ENCODE measurements at regions not wholly inside any gene's neighbourhood (a gene's known extent, or its start where the extent isn't known, plus 50 kb on each side); places are given as distances from the start of the nearest gene placed in this dataset.

- peak; percentile 15 to 66 for DNase-seq
- Histone ChIP-seq H3K4me3 (ENCODE audit: low read depth, low read length) (no peak overlapping the region), H3K23ac (ENCODE audit: low read length) (no peak overlapping the region), H3K18ac (ENCODE audit: low read length) (no peak overlapping the region), H2AK5ac (ENCODE audit: low read length) (no peak overlapping the region), H3K4ac (ENCODE audit: low read depth, low read length) (no peak overlapping the region), H3K9ac (ENCODE audit: low read length) (no peak overlapping the region), H3K14ac (ENCODE audit: low read length) (no peak overlapping the region), H3K9me3 (ENCODE audit: insufficient read depth, low read depth, low read length) (no peaks in the 10 kb centered on the region), H3K79me2 (ENCODE audit: control insufficient read depth, insufficient read depth, low read length, poor library complexity) (no peaks in the 10 kb centered on the region), H3K4me1 (ENCODE audit: control insufficient read depth in 1 of 2, insufficient read depth in 2 of 2, low read length in 2 of 2) (no peaks in the 10 kb centered on the region), H4K8ac (ENCODE audit: low read depth, low read length) (no peak overlapping the region), H2BK12ac (ENCODE audit: low read length) (no peak overlapping the region), H4K91ac (ENCODE audit: low read depth, low read length) (no peak overlapping the region), H3K27ac (ENCODE audit: low read depth, low read length) (no peak overlapping the region), H3K4me2 (ENCODE audit: low read length) (no peak overlapping the region), H2BK5ac (ENCODE audit: low read depth, low read length, poor library complexity) (no peak overlapping the region), H2BK120ac (ENCODE audit: insufficient read depth, low read length, poor library complexity) (no peak overlapping the region), H2AFZ (ENCODE audit: insufficient read depth, low read length, poor library complexity) (no peak overlapping the region), H4K12ac (ENCODE audit: low read depth, low read length) (no peak overlapping the region), H3K36me3 (ENCODE audit: control insufficient read depth in 1 of 2, insufficient read depth in 2 of 2, low read length in 2 of 2) (no peaks in the 10 kb centered on the region), H3K27me3 (ENCODE audit: insufficient read depth, low read length) (no peaks in the 10 kb centered on the region), H3K79me1 (ENCODE audit: low read length) (no peaks in the 10 kb centered on the region)
- no CpG with 5 or more reads among the region's 4 CpGs for WGBS (ENCODE audit: extremely low coverage, insufficient coverage, insufficient read length)
Measured at GRCh38 chr20:60262967-60263603, 304.9 kb downstream of the CDH26 start.

DNA sequence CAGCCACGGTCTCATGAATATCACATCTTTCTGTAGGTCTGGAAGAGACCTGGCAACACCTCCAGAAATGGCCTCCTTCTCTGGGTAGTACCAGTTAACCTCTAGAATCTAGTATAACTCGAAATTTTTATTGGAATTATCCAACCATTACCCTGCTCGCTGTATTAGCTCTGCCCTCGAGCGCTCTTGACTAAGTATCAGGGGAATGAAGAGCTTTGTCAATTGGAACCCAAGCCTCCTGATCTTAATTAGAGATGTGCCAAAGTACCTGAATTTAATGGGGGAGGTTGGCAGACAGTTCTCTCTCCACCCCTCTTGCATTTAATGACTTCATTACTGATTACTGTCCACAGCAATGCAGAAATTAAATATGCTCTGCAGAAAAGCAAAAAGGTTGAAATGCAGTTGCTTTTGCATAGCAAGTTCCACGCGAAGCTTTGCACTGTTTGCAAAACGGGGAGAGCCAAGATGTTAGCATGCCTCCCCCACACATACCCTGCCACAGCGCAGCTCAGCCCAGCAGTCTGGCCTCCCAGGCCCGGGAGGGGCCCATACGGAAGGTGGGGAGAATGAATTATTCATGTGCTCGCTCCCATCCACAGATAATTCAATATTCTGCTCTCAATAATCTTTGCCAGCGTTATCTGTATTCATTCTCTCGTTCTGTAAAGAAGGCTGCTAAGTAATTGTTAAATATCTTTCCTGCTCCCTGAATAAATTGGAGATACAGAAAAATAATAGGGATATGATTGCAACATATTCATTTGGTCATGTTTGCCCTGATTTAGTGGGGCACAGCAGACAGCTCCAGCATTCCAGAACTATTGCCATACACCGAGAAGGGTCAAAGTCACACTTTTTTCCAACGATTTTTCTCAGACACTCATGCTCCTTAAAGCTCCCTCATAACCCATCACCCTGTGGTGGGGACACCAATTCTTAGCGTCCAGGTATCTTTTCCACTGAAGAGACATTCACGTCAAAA is 305.8 kb downstream of the CDH26 start:
- no peak overlapping the region for H2BK5ac ChIP-seq (ENCODE audit: low read depth, low read length, poor library complexity)
- no peak overlapping the region for H4K12ac ChIP-seq (ENCODE audit: low read depth, low read length)
- no peaks in the 10 kb centered on the region for H3K36me3 ChIP-seq (ENCODE audit: control insufficient read depth in 1 of 2, insufficient read depth in 2 of 2, low read length in 2 of 2)
- no peaks in the 10 kb centered on the region for H3K27me3 ChIP-seq (ENCODE audit: insufficient read depth, low read length)
- H3K23ac ChIP-seq (ENCODE audit: low read length) = no peak overlapping the region
- no peak overlapping the region for H3K4me2 ChIP-seq (ENCODE audit: low read length)
- no peak overlapping the region for H3K18ac ChIP-seq (ENCODE audit: low read length)
- H2AFZ ChIP-seq (ENCODE audit: insufficient read depth, low read length, poor library complexity) = no peak overlapping the region
- no peaks in the 10 kb centered on the region for H3K4me1 ChIP-seq (ENCODE audit: control insufficient read depth in 1 of 2, insufficient read depth in 2 of 2, low read length in 2 of 2)
- no CpG with 5 or more reads among the region's 18 CpGs for WGBS (ENCODE audit: extremely low coverage, insufficient coverage, insufficient read length)
- H3K4ac ChIP-seq (ENCODE audit: low read depth, low read length) = no peak overlapping the region
- no peak overlapping the region for H3K4me3 ChIP-seq (ENCODE audit: low read depth, low read length)
- H4K8ac ChIP-seq (ENCODE audit: low read depth, low read length) = no peak overlapping the region
- no peak overlapping the region for H4K91ac ChIP-seq (ENCODE audit: low read depth, low read length)
- no peak overlapping the region for H3K14ac ChIP-seq (ENCODE audit: low read length)
- H3K9me3 ChIP-seq (ENCODE audit: insufficient read depth, low read depth, low read length) = peaks cover 3% of the 10 kb centered on the region
- H2BK120ac ChIP-seq (ENCODE audit: insufficient read depth, low read length, poor library complexity) = no peak overlapping the region
- H2AK5ac ChIP-seq (ENCODE audit: low read length) = no peak overlapping the region
- no peaks in the 10 kb centered on the region for H3K79me1 ChIP-seq (ENCODE audit: low read length)
- H2BK12ac ChIP-seq (ENCODE audit: low read length) = no peak overlapping the region
- H3K9ac ChIP-seq (ENCODE audit: low read length) = no peak overlapping the region
- no peak overlapping the region for H3K27ac ChIP-seq (ENCODE audit: low read depth, low read length)
- no peak for DNase-seq
- no peaks in the 10 kb centered on the region for H3K79me2 ChIP-seq (ENCODE audit: control insufficient read depth, insufficient read depth, low read length, poor library complexity)

DNA sequence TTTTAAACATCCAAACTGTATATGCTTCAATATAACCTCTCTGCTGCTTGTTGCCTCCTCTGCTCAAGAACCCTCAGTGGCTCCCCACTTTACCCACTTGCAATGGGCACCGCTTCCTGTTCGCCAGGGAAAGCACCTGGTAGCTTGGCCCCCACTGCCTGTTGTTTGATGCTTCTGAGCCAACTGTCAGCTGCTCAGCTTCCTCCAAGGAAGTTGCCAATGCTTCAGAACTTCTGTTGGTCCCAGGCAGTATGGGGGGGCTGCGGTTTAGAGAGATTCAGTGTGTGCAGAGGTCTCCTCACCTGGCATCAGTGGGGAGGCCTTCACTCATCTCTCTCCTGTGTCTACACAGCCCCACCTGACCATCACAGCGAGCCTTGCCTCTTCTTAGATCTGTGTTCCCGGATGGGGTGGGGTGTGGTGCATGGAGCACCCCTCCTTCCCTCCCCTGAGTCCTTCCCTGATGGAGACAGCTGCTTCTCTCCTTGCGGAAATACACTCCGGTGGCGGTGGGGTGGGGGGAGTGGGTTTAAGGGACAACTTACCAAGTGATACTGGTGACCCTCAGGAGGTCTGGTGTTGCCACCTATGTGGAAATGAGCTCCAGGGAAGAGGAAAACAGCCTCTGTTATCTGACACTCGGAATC is 308.1 kb downstream of the CDH26 start:
- H3K18ac ChIP-seq (ENCODE audit: low read length) = no peak overlapping the region
- H3K4me1 ChIP-seq (ENCODE audit: control insufficient read depth in 1 of 2, insufficient read depth in 2 of 2, low read length in 2 of 2) = no peaks in the 10 kb centered on the region
- no peak overlapping the region for H2AFZ ChIP-seq (ENCODE audit: insufficient read depth, low read length, poor library complexity)
- no CpG with 5 or more reads among the region's 9 CpGs for WGBS (ENCODE audit: extremely low coverage, insufficient coverage, insufficient read length)
- H4K91ac ChIP-seq (ENCODE audit: low read depth, low read length) = no peak overlapping the region
- no peak overlapping the region for H3K4me3 ChIP-seq (ENCODE audit: low read depth, low read length)
- H3K4me2 ChIP-seq (ENCODE audit: low read length) = no peak overlapping the region
- H2BK5ac ChIP-seq (ENCODE audit: low read depth, low read length, poor library complexity) = no peak overlapping the region
- no peak for DNase-seq
- H2AK5ac ChIP-seq (ENCODE audit: low read length) = no peak overlapping the region
- H4K8ac ChIP-seq (ENCODE audit: low read depth, low read length) = no peak overlapping the region
- no peak overlapping the region for H2BK12ac ChIP-seq (ENCODE audit: low read length)
- no peak overlapping the region for H3K4ac ChIP-seq (ENCODE audit: low read depth, low read length)
- no peak overlapping the region for H2BK120ac ChIP-seq (ENCODE audit: insufficient read depth, low read length, poor library complexity)
- no peak overlapping the region for H4K12ac ChIP-seq (ENCODE audit: low read depth, low read length)
- no peak overlapping the region for H3K14ac ChIP-seq (ENCODE audit: low read length)
- H3K27me3 ChIP-seq (ENCODE audit: insufficient read depth, low read length) = no peaks in the 10 kb centered on the region
- no peaks in the 10 kb centered on the region for H3K36me3 ChIP-seq (ENCODE audit: control insufficient read depth in 1 of 2, insufficient read depth in 2 of 2, low read length in 2 of 2)
- no peak overlapping the region for H3K23ac ChIP-seq (ENCODE audit: low read length)
- peaks cover 3% of the 10 kb centered on the region for H3K9me3 ChIP-seq (ENCODE audit: insufficient read depth, low read depth, low read length)
- H3K9ac ChIP-seq (ENCODE audit: low read length) = no peak overlapping the region
- H3K27ac ChIP-seq (ENCODE audit: low read depth, low read length) = no peak overlapping the region
- H3K79me1 ChIP-seq (ENCODE audit: low read length) = no peaks in the 10 kb centered on the region
- no peaks in the 10 kb centered on the region for H3K79me2 ChIP-seq (ENCODE audit: control insufficient read depth, insufficient read depth, low read length, poor library complexity)

DNA sequence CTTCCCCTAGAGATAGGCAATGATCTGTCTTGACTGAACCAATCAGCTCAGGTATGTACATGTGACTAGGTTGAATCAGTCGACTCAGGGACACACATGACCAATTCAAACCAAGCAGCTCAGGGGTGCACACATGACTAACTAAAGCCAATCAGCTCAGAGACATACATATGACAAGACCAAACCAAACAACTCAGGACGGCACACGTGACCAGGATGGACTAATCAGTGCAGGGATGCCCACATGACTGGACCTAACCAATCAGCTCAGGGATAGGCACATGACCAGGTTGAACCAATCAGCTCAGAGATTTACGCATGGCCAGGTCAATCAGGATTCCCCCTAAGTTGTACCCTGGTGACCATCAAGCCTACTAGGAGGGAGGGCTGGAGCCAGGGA is 310.3 kb downstream of the CDH26 start:
- no peak overlapping the region for H3K18ac ChIP-seq (ENCODE audit: low read length)
- H3K4me1 ChIP-seq (ENCODE audit: control insufficient read depth in 1 of 2, insufficient read depth in 2 of 2, low read length in 2 of 2) = no peaks in the 10 kb centered on the region
- no peak overlapping the region for H3K14ac ChIP-seq (ENCODE audit: low read length)
- H3K9me3 ChIP-seq (ENCODE audit: insufficient read depth, low read depth, low read length) = peaks cover 3% of the 10 kb centered on the region
- H4K8ac ChIP-seq (ENCODE audit: low read depth, low read length) = no peak overlapping the region
- H2BK5ac ChIP-seq (ENCODE audit: low read depth, low read length, poor library complexity) = no peak overlapping the region
- WGBS (ENCODE audit: extremely low coverage, insufficient coverage, insufficient read length) = no CpG with 5 or more reads among the region's 4 CpGs
- no peaks in the 10 kb centered on the region for H3K27me3 ChIP-seq (ENCODE audit: insufficient read depth, low read length)
- H4K12ac ChIP-seq (ENCODE audit: low read depth, low read length) = no peak overlapping the region
- no peaks in the 10 kb centered on the region for H3K36me3 ChIP-seq (ENCODE audit: control insufficient read depth in 1 of 2, insufficient read depth in 2 of 2, low read length in 2 of 2)
- H3K79me2 ChIP-seq (ENCODE audit: control insufficient read depth, insufficient read depth, low read length, poor library complexity) = no peaks in the 10 kb centered on the region
- no peak for DNase-seq
- H3K4me2 ChIP-seq (ENCODE audit: low read length) = no peak overlapping the region
- no peak overlapping the region for H2BK120ac ChIP-seq (ENCODE audit: insufficient read depth, low read length, poor library complexity)
- no peak overlapping the region for H3K27ac ChIP-seq (ENCODE audit: low read depth, low read length)
- no peak overlapping the region for H3K4ac ChIP-seq (ENCODE audit: low read depth, low read length)
- no peak overlapping the region for H4K91ac ChIP-seq (ENCODE audit: low read depth, low read length)
- H2AFZ ChIP-seq (ENCODE audit: insufficient read depth, low read length, poor library complexity) = no peak overlapping the region
- H3K79me1 ChIP-seq (ENCODE audit: low read length) = no peaks in the 10 kb centered on the region
- no peak overlapping the region for H3K9ac ChIP-seq (ENCODE audit: low read length)
- no peak overlapping the region for H3K4me3 ChIP-seq (ENCODE audit: low read depth, low read length)
- H3K23ac ChIP-seq (ENCODE audit: low read length) = no peak overlapping the region
- H2BK12ac ChIP-seq (ENCODE audit: low read length) = no peak overlapping the region
- no peak overlapping the region for H2AK5ac ChIP-seq (ENCODE audit: low read length)
